ENCODE measurements at regions not wholly inside any gene's neighbourhood (a gene's known extent, or its start where the extent isn't known, plus 50 kb on each side); places are given as distances from the start of the nearest gene placed in this dataset.

GRCh38 chr7:56605146-56605545 lies 488.9 kb upstream of the NUPR2 start:
- no peaks in the 10 kb centered on the region for H4K20me1 ChIP-seq (ENCODE audit: insufficient read depth, low read length)
- no peaks in the 10 kb centered on the region for H3K9me3 ChIP-seq (ENCODE audit: low read length)
- H3F3A ChIP-seq (ENCODE audit: insufficient read depth, low read length), result no peaks in the 10 kb centered on the region
- H3K4me1 ChIP-seq (ENCODE audit: insufficient read depth, low read length, severe bottlenecking), result no peaks in the 10 kb centered on the region
- H3K9ac ChIP-seq (ENCODE audit: low read length), result no peak overlapping the region
- H3K27ac ChIP-seq (ENCODE audit: low read depth, low read length, poor library complexity, severe bottlenecking), result no peak overlapping the region
- H3K36me3 ChIP-seq (ENCODE audit: insufficient read depth, low read length), result no peaks in the 10 kb centered on the region
- no peaks in the 10 kb centered on the region for H3K79me2 ChIP-seq (ENCODE audit: insufficient read depth, low read length)
- no peak overlapping the region for H3K4me3 ChIP-seq (ENCODE audit: low read depth, low read length, poor library complexity, severe bottlenecking)
- H3K9me2 ChIP-seq (ENCODE audit: low read depth, low read length), result no peaks in the 10 kb centered on the region
- H3K27me3 ChIP-seq (ENCODE audit: insufficient read depth, low read length), result no peaks in the 10 kb centered on the region
- H2AFZ ChIP-seq (ENCODE audit: low read length), result no peak overlapping the region
- no peak for TF ChIP-seq EZH2 (IDR thresholded peaks at IDR 0.05; ENCODE audit: borderline replicate concordance, low read length)
- no peak for TF ChIP-seq CTCF (IDR thresholded peaks at IDR 0.05; ENCODE audit: low read length)
- H3K4me2 ChIP-seq (ENCODE audit: low read length), result no peak overlapping the region

- Histone ChIP-seq H3K79me2 (ENCODE audit: insufficient read depth, low read length) (no peaks in the 10 kb centered on the region), H3K4me1 (ENCODE audit: insufficient read depth, low read length, severe bottlenecking) (no peaks in the 10 kb centered on the region), H3K9me3 (ENCODE audit: low read length) (no peaks in the 10 kb centered on the region), H3F3A (ENCODE audit: insufficient read depth, low read length) (no peaks in the 10 kb centered on the region), H3K27ac (ENCODE audit: low read depth, low read length, poor library complexity, severe bottlenecking) (no peak overlapping the region), H3K27me3 (ENCODE audit: insufficient read depth, low read length) (no peaks in the 10 kb centered on the region), H3K9me2 (ENCODE audit: low read depth, low read length) (no peaks in the 10 kb centered on the region), H3K4me2 (ENCODE audit: low read length) (no peak overlapping the region), H3K9ac (ENCODE audit: low read length) (no peak overlapping the region), H3K36me3 (ENCODE audit: insufficient read depth, low read length) (no peaks in the 10 kb centered on the region), H4K20me1 (ENCODE audit: insufficient read depth, low read length) (no peaks in the 10 kb centered on the region), H3K4me3 (ENCODE audit: low read depth, low read length, poor library complexity, severe bottlenecking) (no peak overlapping the region), H2AFZ (ENCODE audit: low read length) (no peak overlapping the region)
- TF ChIP-seq EZH2 (IDR thresholded peaks at IDR 0.05; ENCODE audit: borderline replicate concordance, low read length) (no peak), CTCF (IDR thresholded peaks at IDR 0.05; ENCODE audit: low read length) (no peak)
Observed at GRCh38 chr7:56578612-56579011, 462.4 kb upstream of the NUPR2 start.

- Histone ChIP-seq H3K4me1 (ENCODE audit: insufficient read depth, low read length, severe bottlenecking) (no peaks in the 10 kb centered on the region), H3K4me2 (ENCODE audit: low read length) (no peak overlapping the region), H4K20me1 (ENCODE audit: insufficient read depth, low read length) (no peaks in the 10 kb centered on the region), H3K9me3 (ENCODE audit: low read length) (peaks cover 4% of the 10 kb centered on the region), H3F3A (ENCODE audit: insufficient read depth, low read length) (no peaks in the 10 kb centered on the region), H3K27me3 (ENCODE audit: insufficient read depth, low read length) (no peaks in the 10 kb centered on the region), H3K27ac (ENCODE audit: low read depth, low read length, poor library complexity, severe bottlenecking) (no peak overlapping the region), H3K36me3 (ENCODE audit: insufficient read depth, low read length) (no peaks in the 10 kb centered on the region), H3K79me2 (ENCODE audit: insufficient read depth, low read length) (no peaks in the 10 kb centered on the region), H2AFZ (ENCODE audit: low read length) (no peak overlapping the region), H3K4me3 (ENCODE audit: low read depth, low read length, poor library complexity, severe bottlenecking) (no peak overlapping the region), H3K9ac (ENCODE audit: low read length) (no peak overlapping the region), H3K9me2 (ENCODE audit: low read depth, low read length) (no peaks in the 10 kb centered on the region)
- TF ChIP-seq CTCF (IDR thresholded peaks at IDR 0.05; ENCODE audit: low read length) (no peak), EZH2 (IDR thresholded peaks at IDR 0.05; ENCODE audit: borderline replicate concordance, low read length) (no peak)
Observed at GRCh38 chr7:56570968-56571367, 454.8 kb upstream of the NUPR2 start.

Measured in OCI-LY1 (cell line).